ENCODE measurements at regions not wholly inside any gene's neighbourhood (a gene's known extent, or its start where the extent isn't known, plus 50 kb on each side); places are given as distances from the start of the nearest gene placed in this dataset.
A peak's percentile ranks its signal among the peaks of the same experiment; 100 is the strongest.

- in situ Hi-C loops (cut with MboI; ENCODE audit: low sequenced_read_pairs, unreplicated experiment) = no loop called here
- no peak for TF ChIP-seq CTCF (IDR thresholded peaks at IDR 0.05; ENCODE audit: borderline replicate concordance, control extremely low read depth, extremely low read depth, insufficient read depth, missing control alignments)
Measured at GRCh38 chr5:79858410-79858723, 132.7 kb downstream of the MTX3 start.

GRCh38 chr5:79857714-79858409 is 133.2 kb downstream of the MTX3 start:
- TF ChIP-seq CTCF (IDR thresholded peaks at IDR 0.05; ENCODE audit: borderline replicate concordance, control extremely low read depth, extremely low read depth, insufficient read depth, missing control alignments) = peak; percentile 91
- in situ Hi-C loops (cut with MboI; ENCODE audit: low sequenced_read_pairs, unreplicated experiment) = no loop called here
- peak; percentile 56 for DNase-seq (ENCODE audit: low spot score)

More at GRCh38 chr5:79858410-79858723, 132.7 kb downstream of the MTX3 start:
- no peak for DNase-seq (ENCODE audit: low spot score)

DNA sequence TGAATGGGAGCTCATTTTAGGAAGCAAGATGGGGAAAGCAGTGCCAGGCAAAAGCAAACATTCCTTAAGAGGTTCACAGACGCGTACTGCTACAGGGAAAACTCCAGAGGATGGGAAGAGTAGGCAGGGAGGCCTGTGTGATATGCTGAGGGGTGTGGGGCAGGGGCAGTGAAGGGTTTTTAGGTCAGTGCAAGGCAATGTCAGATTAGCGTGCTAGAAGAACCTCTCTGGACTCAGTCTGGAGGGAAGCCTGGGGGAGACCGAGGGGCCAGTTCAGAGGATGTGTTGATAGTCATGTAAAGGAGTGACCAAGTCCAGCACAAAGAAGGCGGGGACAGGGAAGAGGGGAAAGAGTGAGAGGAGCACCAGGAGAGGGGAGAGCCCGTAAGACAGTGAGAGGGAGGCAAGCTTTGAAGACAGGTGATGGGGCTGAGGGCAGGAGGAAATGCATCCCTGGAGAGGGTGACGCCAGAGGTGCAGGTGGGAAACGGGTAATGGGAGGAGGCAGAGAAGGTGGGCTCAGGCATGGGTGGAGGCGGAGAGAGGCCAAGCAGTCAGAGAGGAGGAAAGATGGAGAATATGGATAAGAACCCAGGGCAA is 134.5 kb downstream of the MTX3 start:
- no peak for TF ChIP-seq CTCF (IDR thresholded peaks at IDR 0.05; ENCODE audit: borderline replicate concordance, control extremely low read depth, extremely low read depth, insufficient read depth, missing control alignments)
- no peak for DNase-seq (ENCODE audit: low spot score)
- in situ Hi-C loops (cut with MboI; ENCODE audit: low sequenced_read_pairs, unreplicated experiment) = no loop called here

GRCh38 chr5:79853676-79854418 is 137.2 kb downstream of the MTX3 start:
- TF ChIP-seq CTCF (IDR thresholded peaks at IDR 0.05; ENCODE audit: borderline replicate concordance, control extremely low read depth, extremely low read depth, insufficient read depth, missing control alignments) = no peak
- no peak for DNase-seq (ENCODE audit: low spot score)
- in situ Hi-C loops (cut with MboI; ENCODE audit: low sequenced_read_pairs, unreplicated experiment) = no loop called here

DNA sequence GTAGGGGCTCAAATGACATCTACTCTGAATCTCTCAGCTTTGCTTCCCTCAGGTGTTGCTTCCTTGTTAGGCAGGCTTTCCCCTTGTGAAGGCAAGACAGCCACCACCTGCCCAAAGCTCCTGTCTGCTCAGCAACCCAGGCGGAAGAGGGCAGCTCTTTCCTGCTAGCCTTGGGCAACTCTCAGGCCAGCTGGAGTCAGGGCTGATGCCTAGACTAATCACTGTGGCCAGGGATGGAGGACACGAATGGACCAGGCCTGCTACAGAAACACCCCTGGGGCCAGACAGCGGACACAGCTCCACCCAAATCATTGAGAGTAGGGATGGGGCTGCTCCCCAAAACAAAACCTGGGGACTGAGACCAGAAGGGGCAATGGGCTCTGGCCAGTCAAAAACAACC is 138.0 kb downstream of the MTX3 start:
- no peak for TF ChIP-seq CTCF (IDR thresholded peaks at IDR 0.05; ENCODE audit: borderline replicate concordance, control extremely low read depth, extremely low read depth, insufficient read depth, missing control alignments)
- in situ Hi-C loops (cut with MboI; ENCODE audit: low sequenced_read_pairs, unreplicated experiment) = no loop called here
- no peak for DNase-seq (ENCODE audit: low spot score)

- in situ Hi-C loops (cut with MboI; ENCODE audit: low sequenced_read_pairs, unreplicated experiment) = no loop called here
- TF ChIP-seq CTCF (IDR thresholded peaks at IDR 0.05; ENCODE audit: borderline replicate concordance, control extremely low read depth, extremely low read depth, insufficient read depth, missing control alignments) = no peak
Measured at GRCh38 chr5:79851391-79851863, 139.6 kb downstream of the MTX3 start.

More at GRCh38 chr5:79851391-79851863, 139.6 kb downstream of the MTX3 start:
- no peak for DNase-seq (ENCODE audit: low spot score)
